Stimulated activated CD4-positive, alpha-beta T cell treated with anti-CD3 and anti-CD28 coated beads, TNF-alpha, amount 100 ng/mL, for 24 hours (primary cell): ENCODE measurements at regions not wholly inside any gene's neighbourhood (a gene's known extent, or its start where the extent isn't known, plus 50 kb on each side); places are given as distances from the start of the nearest gene placed in this dataset.
A peak's percentile ranks its signal among the peaks of the same experiment; 100 is the strongest.
"Not testable (repeated sequence)": the region's sequence is repeated elsewhere in the genome, so short reads cannot be mapped to it uniquely, and the experiment has no call there.

Experiments used
- DNase-seq, 3 experiments: peaks; one replicate each; pipeline ENCODE4 v3.0.0-alpha.2; 2020; ENCODE audit warnings: low read depth in 3 of 3

GRCh38 chr4:26044524-26044923 lies 130.5 kb downstream of the SMIM20 start:
- DNase-seq = no peak

- no peak for DNase-seq
Observed at GRCh38 chr4:26044983-26045382, 131.0 kb downstream of the SMIM20 start.

GRCh38 chr4:26047795-26048194 lies 133.8 kb downstream of the SMIM20 start:
- DNase-seq = no peak

- DNase-seq = no peak
Observed at GRCh38 chr4:26048378-26048882, 134.4 kb downstream of the SMIM20 start.

- DNase-seq = no peak
Observed at GRCh38 chr4:26048950-26049349, 134.9 kb downstream of the SMIM20 start.

- DNase-seq = no peak
Observed at GRCh38 chr4:26049447-26049846, 135.4 kb downstream of the SMIM20 start.

GRCh38 chr4:26050212-26050643 lies 136.2 kb downstream of the SMIM20 start:
- DNase-seq = no peak

GRCh38 chr4:26050671-26051070 lies 136.7 kb downstream of the SMIM20 start:
- DNase-seq = no peak

GRCh38 chr4:26051240-26051639 lies 137.2 kb downstream of the SMIM20 start:
- DNase-seq = no peak

- no peak for DNase-seq
Observed at GRCh38 chr4:26052663-26053541, 138.9 kb downstream of the SMIM20 start.

GRCh38 chr4:26053761-26054160 lies 139.7 kb downstream of the SMIM20 start:
- no peak for DNase-seq

- DNase-seq = no peak
Observed at GRCh38 chr4:26055855-26056254, 141.8 kb downstream of the SMIM20 start.

- no peak for DNase-seq
Observed at GRCh38 chr4:26056406-26056805, 142.4 kb downstream of the SMIM20 start.

GRCh38 chr4:26057839-26058238 lies 143.8 kb downstream of the SMIM20 start:
- not testable (repeated sequence) for DNase-seq

GRCh38 chr4:26058537-26058936 lies 144.5 kb downstream of the SMIM20 start:
- peak in 2 of 3 experiments; percentile 21 to 57 for DNase-seq

- DNase-seq = no peak
Observed at GRCh38 chr4:26059391-26060154, 145.6 kb downstream of the SMIM20 start.

- no peak for DNase-seq
Observed at GRCh38 chr4:26060286-26060685, 146.3 kb downstream of the SMIM20 start.

GRCh38 chr4:26061248-26061986 lies 147.4 kb downstream of the SMIM20 start:
- no peak for DNase-seq

- DNase-seq = no peak
Observed at GRCh38 chr4:26062215-26062614, 148.2 kb downstream of the SMIM20 start.

- DNase-seq = not testable (repeated sequence)
Observed at GRCh38 chr4:26064009-26064408, 150.0 kb downstream of the SMIM20 start.

- DNase-seq = no peak
Observed at GRCh38 chr4:26065833-26066232, 151.8 kb downstream of the SMIM20 start.

GRCh38 chr4:26067035-26067434 lies 153.0 kb downstream of the SMIM20 start:
- DNase-seq = no peak
